GM10266 (cell line): ENCODE measurements at regions not wholly inside any gene's neighbourhood (a gene's known extent, or its start where the extent isn't known, plus 50 kb on each side); places are given as distances from the start of the nearest gene placed in this dataset.
"Not testable (repeated sequence)": the region's sequence is repeated elsewhere in the genome, so short reads cannot be mapped to it uniquely, and the experiment has no call there.

ENCODE experiments used
- DNase-seq: peaks from one replicate; pipeline ENCODE4 v3.0.0; 2012; ENCODE audit errors: extremely low spot score
- CTCF ChIP-seq: IDR thresholded peaks from 2 replicates; pipeline ENCODE4 v1.5.1; 2012; ENCODE audit warnings: mild to moderate bottlenecking, low read depth; ENCODE audit not compliant: control insufficient read depth, insufficient read depth; ENCODE audit errors: missing control alignments

- no peak for DNase-seq
- TF ChIP-seq CTCF, result no peak
These were observed 726.2 kb upstream of the ZNF804A start for GRCh38 chr2:183872131-183872530.

GRCh38 chr2:183881978-183882377, 716.4 kb upstream of the ZNF804A start:
- no peak for TF ChIP-seq CTCF
- DNase-seq, result no peak

GRCh38 chr2:183892315-183892941, 705.9 kb upstream of the ZNF804A start:
- TF ChIP-seq CTCF, result no peak
- no peak for DNase-seq

- no peak for DNase-seq
- TF ChIP-seq CTCF, result no peak
These were observed 699.7 kb upstream of the ZNF804A start for GRCh38 chr2:183898641-183899040.

- no peak for TF ChIP-seq CTCF
- DNase-seq, result no peak
These were observed 696.4 kb upstream of the ZNF804A start for GRCh38 chr2:183901931-183902330.

- TF ChIP-seq CTCF, result no peak
- DNase-seq, result no peak
These were observed 695.3 kb upstream of the ZNF804A start for GRCh38 chr2:183903026-183903425.

- not testable (repeated sequence) for DNase-seq
These were observed 682.3 kb upstream of the ZNF804A start for GRCh38 chr2:183916041-183916440.

- TF ChIP-seq CTCF, result no peak
- no peak for DNase-seq
These were observed 679.2 kb upstream of the ZNF804A start for GRCh38 chr2:183919167-183919566.
